OCI-LY7 (cell line): ENCODE measurements at regions not wholly inside any gene's neighbourhood (a gene's known extent, or its start where the extent isn't known, plus 50 kb on each side); places are given as distances from the start of the nearest gene placed in this dataset.

Experiments used
- BruUV-seq: library from RNA; stranded (reverse); fragments of 400-500 nt; replicated peaks from 2 replicates; lab custom pipeline; 2021; lab: Mats Ljungman, UMichigan
- CTCF ChIA-PET: fragments of 300-600 bp; sonication (Branson Sonifier 250); formaldehyde crosslinking; loops from one replicate; lab custom pipeline; 2022; ENCODE audit warnings: antibody characterized with exemption; ENCODE audit not compliant: unreplicated experiment; lab: Charles Lee
- POLR2A ChIA-PET: fragments of 300-600 bp; sonication (Branson Sonifier 250); formaldehyde crosslinking; loops from one replicate; lab custom pipeline; 2022; ENCODE audit warnings: antibody characterized with exemption; lab: Charles Lee
- DNase-seq: peaks from one replicate; pipeline ENCODE4 v3.0.0-alpha.2; 2015; ENCODE audit warnings: low spot score
- H2AFZ ChIP-seq: fragments of 200-600 bp; sonication (generic), shearing (Covaris generic); 2 replicates; pipeline ENCODE4 v1.6.1; 2014; ENCODE audit warnings: mild to moderate bottlenecking, antibody characterized with exemption, low read length, moderate library complexity
- H3K27ac ChIP-seq: fragments of 200-600 bp; sonication (generic); 2 replicates; pipeline ENCODE4 v1.5.1; 2014; ENCODE audit warnings: mixed run types, low read depth, mild to moderate bottlenecking, moderate library complexity, low read length, inconsistent platforms; ENCODE audit not compliant: poor library complexity, severe bottlenecking
- H3K36me3 ChIP-seq: fragments of 200-600 bp; sonication (generic); 2 replicates; pipeline ENCODE4 v1.6.1; 2014; ENCODE audit warnings: mild to moderate bottlenecking, antibody characterized with exemption, low read length, moderate library complexity, mixed read lengths; ENCODE audit not compliant: insufficient read depth
- H3K4me1 ChIP-seq: fragments of 200-600 bp; sonication (generic); 2 replicates; pipeline ENCODE4 v1.5.1; 2014; ENCODE audit warnings: mild to moderate bottlenecking, low read length; ENCODE audit not compliant: insufficient read depth, poor library complexity, severe bottlenecking
- H3K4me2 ChIP-seq: fragments of 200-600 bp; sonication (generic); 2 replicates; pipeline ENCODE4 v1.6.1; 2014; ENCODE audit warnings: mild to moderate bottlenecking, low read length
- H3K4me3 ChIP-seq: fragments of 200-600 bp; sonication (generic); 2 replicates; pipeline ENCODE4 v1.5.1; 2014; ENCODE audit warnings: mild to moderate bottlenecking, low read depth, low read length; ENCODE audit not compliant: poor library complexity, severe bottlenecking
- H3K79me2 ChIP-seq: fragments of 200-600 bp; sonication (generic); 2 replicates; pipeline ENCODE4 v1.6.1; 2016; ENCODE audit warnings: low read depth, mild to moderate bottlenecking, low read length, moderate library complexity, mixed read lengths; ENCODE audit not compliant: insufficient read depth
- H3K9me2 ChIP-seq: fragments of 200-600 bp; sonication (generic); 2 replicates; pipeline ENCODE4 v1.6.1; 2016; ENCODE audit warnings: mild to moderate bottlenecking, low read length, mixed read lengths; ENCODE audit not compliant: insufficient read depth
- H3K9me3 ChIP-seq: fragments of 200-600 bp; sonication (generic); 2 replicates; pipeline ENCODE4 v1.6.1; 2014; ENCODE audit warnings: mild to moderate bottlenecking, mixed run types, low read length, mixed read lengths
- H4K20me1 ChIP-seq: fragments of 200-600 bp; sonication (generic); 2 replicates; pipeline ENCODE4 v1.6.1; 2014; ENCODE audit warnings: mild to moderate bottlenecking, antibody characterized with exemption, low read length, moderate library complexity, mixed read lengths; ENCODE audit not compliant: insufficient read depth
- CTCF ChIP-seq: fragments of 200-600 bp; sonication (generic); conservative IDR thresholded peaks from 2 replicates; pipeline ENCODE4 v1.5.1; 2014; ENCODE audit warnings: mild to moderate bottlenecking, antibody characterized with exemption, low read length, moderate library complexity, mixed read lengths
- EZH2phosphoT487 ChIP-seq: fragments of 200-600 bp; sonication (generic); IDR thresholded peaks from 2 replicates; pipeline ENCODE4 v1.6.1; 2018; ENCODE audit warnings: low read depth, borderline replicate concordance, mild to moderate bottlenecking, mixed run types, antibody characterized with exemption, low read length, moderate library complexity, mixed read lengths
- intact Hi-C: fragments of 100-400 bp; cut with micrococcal nuclease; formaldehyde crosslinking; loops from one replicate; pipeline ENCODE4 v1.10.0; 2022; ENCODE audit not compliant: unreplicated experiment

GRCh38 chr4:181388061-181388460, 855.1 kb upstream of the TENM3 start:
- POLR2A ChIA-PET = interaction anchor here (1.1 kb wide), 1 partner anchor 10 kb away, joined by 8 read pairs; no protein-coding TSS in a partner anchor
- Histone ChIP-seq H3K4me2 (no peak overlapping the region), H3K79me2 (no peaks in the 10 kb centered on the region), H4K20me1 (no peaks in the 10 kb centered on the region), H3K36me3 (no peaks in the 10 kb centered on the region), H3K9me2 (no peaks in the 10 kb centered on the region), H3K27ac (no peak overlapping the region), H3K4me1 (no peaks in the 10 kb centered on the region), H3K9me3 (no peaks in the 10 kb centered on the region), H3K4me3 (no peak overlapping the region), H2AFZ (no peak overlapping the region)
- BruUV-seq = no TSS peak
- CTCF ChIA-PET = no interaction called here
- intact Hi-C loops = no loop called here
- no peak for TF ChIP-seq EZH2phosphoT487
- no peak for TF ChIP-seq CTCF
- no peak for DNase-seq

GRCh38 chr4:181416966-181417365, 826.2 kb upstream of the TENM3 start:
- ChIA-PET CTCF (no interaction called here), POLR2A (no interaction called here)
- no peak for DNase-seq
- Histone ChIP-seq H3K9me2 (no peaks in the 10 kb centered on the region), H3K4me3 (no peak overlapping the region), H3K9me3 (no peaks in the 10 kb centered on the region), H4K20me1 (no peaks in the 10 kb centered on the region), H3K27ac (no peak overlapping the region), H3K79me2 (no peaks in the 10 kb centered on the region), H2AFZ (no peak overlapping the region), H3K36me3 (no peaks in the 10 kb centered on the region), H3K4me2 (no peak overlapping the region), H3K4me1 (no peaks in the 10 kb centered on the region)
- no TSS peak for BruUV-seq
- intact Hi-C loops = no loop called here
- TF ChIP-seq CTCF (no peak), EZH2phosphoT487 (no peak)

GRCh38 chr4:181418496-181418895, 824.7 kb upstream of the TENM3 start:
- H3K9me2 ChIP-seq = no peaks in the 10 kb centered on the region
- intact Hi-C loops = no loop called here
- no TSS peak for BruUV-seq
- H3K36me3 ChIP-seq = no peaks in the 10 kb centered on the region
- no peaks in the 10 kb centered on the region for H3K9me3 ChIP-seq
- no peak overlapping the region for H3K4me2 ChIP-seq
- H2AFZ ChIP-seq = no peak overlapping the region
- ChIA-PET POLR2A (no interaction called here), CTCF (no interaction called here)
- H3K79me2 ChIP-seq = no peaks in the 10 kb centered on the region
- no peak for DNase-seq
- H4K20me1 ChIP-seq = no peaks in the 10 kb centered on the region
- no peak overlapping the region for H3K4me3 ChIP-seq
- H3K27ac ChIP-seq = no peak overlapping the region
- H3K4me1 ChIP-seq = no peaks in the 10 kb centered on the region
- TF ChIP-seq CTCF = no peak
- TF ChIP-seq EZH2phosphoT487 = no peak
